HL-60 (cell line): ENCODE measurements at regions not wholly inside any gene's neighbourhood (a gene's known extent, or its start where the extent isn't known, plus 50 kb on each side); places are given as distances from the start of the nearest gene placed in this dataset.

Experiments
- DNase-seq, 2 experiments: peaks; one replicate each; pipeline ENCODE4 v3.0.0-alpha.2; 2010 to 2020; ENCODE audit warnings: low read depth in 1 of 2, low spot score in 1 of 2
- H3K27ac ChIP-seq: fragments of 250-450 bp; sonication (Bioruptor Pico); replicated peaks from 2 replicates; pipeline ENCODE4 v1.5.1; 2020; ENCODE audit warnings: mild to moderate bottlenecking, moderate library complexity
- H3K27me3 ChIP-seq: fragments of 250-450 bp; sonication (Bioruptor Pico); 2 replicates; pipeline ENCODE4 v1.5.1; 2021; ENCODE audit warnings: mild to moderate bottlenecking, moderate library complexity; ENCODE audit not compliant: insufficient read depth, poor library complexity, severe bottlenecking
- H3K4me3 ChIP-seq: replicated peaks from 2 replicates; pipeline ENCODE4 v1.5.1; 2011; ENCODE audit warnings: mild to moderate bottlenecking, control low read depth, low read length; ENCODE audit not compliant: insufficient read depth
- GABPA ChIP-seq: IDR thresholded peaks from 2 replicates; pipeline ENCODE4 v1.6.1; 2012; ENCODE audit warnings: low read depth
- POLR2AphosphoS5 ChIP-seq: IDR thresholded peaks from 2 replicates; pipeline ENCODE4 v1.6.1; 2012; ENCODE audit warnings: low read depth
- SPI1 ChIP-seq: IDR thresholded peaks from 2 replicates; pipeline ENCODE4 v1.6.1; 2012; ENCODE audit warnings: low read depth, mild to moderate bottlenecking, borderline replicate concordance
- TF ChIP-seq, protein P1 (sequence below): IDR thresholded peaks from 2 replicates; pipeline ENCODE4 v1.6.1; 2012; ENCODE audit warnings: low read depth; ENCODE audit not compliant: insufficient replicate concordance
- TF ChIP-seq, protein P2 (sequence below): IDR thresholded peaks from one replicate; pipeline ENCODE4 v1.5.1; 2011; ENCODE audit warnings: low read length, control low read depth, inconsistent platforms; ENCODE audit not compliant: insufficient read depth

DNA sequence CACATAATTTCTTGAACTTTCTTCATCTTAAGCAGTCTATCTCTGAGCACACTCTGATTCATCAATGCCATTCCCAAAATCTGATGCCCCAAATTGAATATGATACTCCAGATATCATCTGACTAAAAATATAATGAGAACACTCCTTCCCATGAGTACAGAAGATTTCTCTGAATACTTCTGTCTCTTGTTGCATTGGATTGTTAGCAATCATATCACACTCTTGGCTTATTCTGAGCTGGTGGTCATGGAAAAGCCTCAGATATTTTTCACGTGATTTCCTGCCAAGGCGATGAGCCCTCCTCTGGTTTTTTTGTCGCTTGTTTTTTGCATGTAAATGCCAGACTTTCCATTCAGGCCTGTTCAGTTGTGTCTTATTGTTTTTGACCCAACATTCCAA, 87.2 kb downstream of the NOG start:
- Histone ChIP-seq H3K4me3 (no peak overlapping the region), H3K27ac (no peak overlapping the region), H3K27me3 (peaks cover 48% of the 10 kb centered on the region)
- DNase-seq: no peak
- TF ChIP-seq POLR2AphosphoS5: no peak
- TF ChIP-seq, protein P1, sequence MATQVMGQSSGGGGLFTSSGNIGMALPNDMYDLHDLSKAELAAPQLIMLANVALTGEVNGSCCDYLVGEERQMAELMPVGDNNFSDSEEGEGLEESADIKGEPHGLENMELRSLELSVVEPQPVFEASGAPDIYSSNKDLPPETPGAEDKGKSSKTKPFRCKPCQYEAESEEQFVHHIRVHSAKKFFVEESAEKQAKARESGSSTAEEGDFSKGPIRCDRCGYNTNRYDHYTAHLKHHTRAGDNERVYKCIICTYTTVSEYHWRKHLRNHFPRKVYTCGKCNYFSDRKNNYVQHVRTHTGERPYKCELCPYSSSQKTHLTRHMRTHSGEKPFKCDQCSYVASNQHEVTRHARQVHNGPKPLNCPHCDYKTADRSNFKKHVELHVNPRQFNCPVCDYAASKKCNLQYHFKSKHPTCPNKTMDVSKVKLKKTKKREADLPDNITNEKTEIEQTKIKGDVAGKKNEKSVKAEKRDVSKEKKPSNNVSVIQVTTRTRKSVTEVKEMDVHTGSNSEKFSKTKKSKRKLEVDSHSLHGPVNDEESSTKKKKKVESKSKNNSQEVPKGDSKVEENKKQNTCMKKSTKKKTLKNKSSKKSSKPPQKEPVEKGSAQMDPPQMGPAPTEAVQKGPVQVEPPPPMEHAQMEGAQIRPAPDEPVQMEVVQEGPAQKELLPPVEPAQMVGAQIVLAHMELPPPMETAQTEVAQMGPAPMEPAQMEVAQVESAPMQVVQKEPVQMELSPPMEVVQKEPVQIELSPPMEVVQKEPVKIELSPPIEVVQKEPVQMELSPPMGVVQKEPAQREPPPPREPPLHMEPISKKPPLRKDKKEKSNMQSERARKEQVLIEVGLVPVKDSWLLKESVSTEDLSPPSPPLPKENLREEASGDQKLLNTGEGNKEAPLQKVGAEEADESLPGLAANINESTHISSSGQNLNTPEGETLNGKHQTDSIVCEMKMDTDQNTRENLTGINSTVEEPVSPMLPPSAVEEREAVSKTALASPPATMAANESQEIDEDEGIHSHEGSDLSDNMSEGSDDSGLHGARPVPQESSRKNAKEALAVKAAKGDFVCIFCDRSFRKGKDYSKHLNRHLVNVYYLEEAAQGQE: no peak
- TF ChIP-seq GABPA: no peak
- TF ChIP-seq, protein P2, sequence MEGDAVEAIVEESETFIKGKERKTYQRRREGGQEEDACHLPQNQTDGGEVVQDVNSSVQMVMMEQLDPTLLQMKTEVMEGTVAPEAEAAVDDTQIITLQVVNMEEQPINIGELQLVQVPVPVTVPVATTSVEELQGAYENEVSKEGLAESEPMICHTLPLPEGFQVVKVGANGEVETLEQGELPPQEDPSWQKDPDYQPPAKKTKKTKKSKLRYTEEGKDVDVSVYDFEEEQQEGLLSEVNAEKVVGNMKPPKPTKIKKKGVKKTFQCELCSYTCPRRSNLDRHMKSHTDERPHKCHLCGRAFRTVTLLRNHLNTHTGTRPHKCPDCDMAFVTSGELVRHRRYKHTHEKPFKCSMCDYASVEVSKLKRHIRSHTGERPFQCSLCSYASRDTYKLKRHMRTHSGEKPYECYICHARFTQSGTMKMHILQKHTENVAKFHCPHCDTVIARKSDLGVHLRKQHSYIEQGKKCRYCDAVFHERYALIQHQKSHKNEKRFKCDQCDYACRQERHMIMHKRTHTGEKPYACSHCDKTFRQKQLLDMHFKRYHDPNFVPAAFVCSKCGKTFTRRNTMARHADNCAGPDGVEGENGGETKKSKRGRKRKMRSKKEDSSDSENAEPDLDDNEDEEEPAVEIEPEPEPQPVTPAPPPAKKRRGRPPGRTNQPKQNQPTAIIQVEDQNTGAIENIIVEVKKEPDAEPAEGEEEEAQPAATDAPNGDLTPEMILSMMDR: no peak
- TF ChIP-seq SPI1: no peak

DNA sequence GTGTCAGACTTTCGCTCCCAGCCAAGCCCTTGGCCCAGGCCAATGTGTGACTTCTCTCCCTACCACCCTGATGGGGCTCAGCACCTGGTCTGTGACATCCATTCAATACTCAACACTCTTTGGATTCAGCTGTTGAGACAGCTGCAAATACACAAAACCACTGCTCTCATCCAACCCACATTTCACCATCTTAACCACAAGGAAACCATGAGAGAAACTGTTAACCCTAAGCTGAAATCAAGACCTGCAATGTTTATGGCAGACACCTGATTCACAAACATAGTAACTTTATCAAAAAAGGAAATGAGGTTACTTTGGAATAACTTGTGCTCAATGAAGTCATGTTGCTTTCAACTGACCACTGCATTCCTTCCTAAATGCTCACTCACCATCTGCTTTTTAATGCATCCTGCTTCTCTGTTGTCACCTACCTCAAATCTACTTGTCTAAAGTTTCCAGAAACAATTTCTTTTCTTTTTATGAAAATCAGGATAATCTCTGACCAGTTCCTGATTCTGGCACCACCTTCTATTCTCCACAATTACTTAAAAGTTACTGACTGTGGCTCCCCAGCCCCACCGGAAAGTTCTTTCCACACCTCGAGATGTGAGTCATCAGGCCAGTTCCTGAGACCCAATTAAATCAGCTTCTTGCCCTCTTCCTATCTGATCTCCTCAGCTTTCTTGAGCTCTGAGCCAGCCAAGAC, 88.2 kb downstream of the NOG start:
- peak; percentile 30 to 64 for DNase-seq
- no peak overlapping the region for H3K27ac ChIP-seq
- peak; percentile 92 for TF ChIP-seq POLR2AphosphoS5
- TF ChIP-seq GABPA: peak; percentile 13; the same call in 1 of the 2 replicates
- TF ChIP-seq SPI1: no peak; the same call in 1 of the 2 replicates
- TF ChIP-seq, protein P1: no peak
- TF ChIP-seq, protein P2: no peak
- peaks cover 41% of the 10 kb centered on the region for H3K27me3 ChIP-seq
- H3K4me3 ChIP-seq: no peak overlapping the region

DNA sequence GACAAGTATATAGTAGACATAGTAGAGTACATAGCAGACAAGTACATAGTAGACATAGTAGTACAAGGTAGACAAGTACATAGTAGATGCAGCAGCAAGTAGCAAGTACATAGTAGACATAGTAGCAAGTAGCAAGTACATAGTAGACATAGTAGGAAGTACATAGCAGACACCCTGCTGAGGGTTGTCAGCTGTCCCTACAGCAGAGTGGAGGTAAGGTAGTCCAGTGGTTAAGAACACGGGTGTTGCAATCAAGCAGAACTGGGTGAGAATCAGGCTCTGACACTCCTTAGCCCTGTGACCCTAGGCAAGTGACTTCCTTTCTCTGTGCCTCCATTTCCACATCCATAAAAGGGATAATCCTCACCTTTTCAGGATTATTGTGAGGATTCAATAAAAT, 94.7 kb downstream of the NOG start:
- no peaks in the 10 kb centered on the region for H3K27me3 ChIP-seq
- DNase-seq: peak; percentile 13 to 27
- H3K4me3 ChIP-seq: no peak overlapping the region
- H3K27ac ChIP-seq: no peak overlapping the region
- TF ChIP-seq SPI1 (no peak), GABPA (no peak), POLR2AphosphoS5 (no peak)
- TF ChIP-seq, protein P2: no peak
- TF ChIP-seq, protein P1: no peak
